ENCODE measurements at regions not wholly inside any gene's neighbourhood (a gene's known extent, or its start where the extent isn't known, plus 50 kb on each side); places are given as distances from the start of the nearest gene placed in this dataset.

DNA sequence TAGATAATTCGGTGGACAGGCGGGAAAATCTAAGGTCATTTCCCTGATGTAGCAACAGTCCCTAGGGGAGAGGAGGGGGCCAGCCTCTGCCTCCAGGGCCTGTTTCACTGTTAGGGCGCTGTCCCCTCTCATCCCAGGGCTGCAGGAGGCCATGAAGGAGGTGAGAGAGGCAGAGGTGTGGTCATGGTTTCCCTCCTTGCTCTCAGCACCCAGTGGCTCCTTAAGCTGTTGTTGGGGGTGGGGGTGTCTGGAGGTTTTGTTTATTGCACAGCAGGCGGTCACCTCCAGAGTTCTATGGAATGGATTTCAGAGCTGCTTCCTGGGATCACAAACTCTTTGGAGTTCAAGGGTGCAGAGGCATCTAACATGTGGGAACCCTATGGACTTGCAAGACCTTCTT is 212.5 kb upstream of the RTL1 start:
- BruUV-seq (replicated peaks) = no TSS peak
- peaks cover 18% of the 10 kb centered on the region; the same call in 1 of the 2 replicates for H3K27me3 ChIP-seq (ENCODE audit: control insufficient read depth, insufficient read depth, low read length)
- no peak overlapping the region for H3K18ac ChIP-seq (ENCODE audit: low read depth, low read length)
- H4K20me1 ChIP-seq (ENCODE audit: insufficient read depth, low read length) = no peaks in the 10 kb centered on the region
- no peak overlapping the region for H3K27ac ChIP-seq (ENCODE audit: insufficient read depth, low read length)
- in situ Hi-C loops (cut with MboI; ENCODE audit: low sequenced_read_pairs) (no loop called here), dilution Hi-C loops (cut with HindIII; ENCODE audit: low sequenced_read_pairs, unreplicated experiment) (no loop called here), intact Hi-C loops (cut with micrococcal nuclease) (no loop called here)
- H4K5ac ChIP-seq (ENCODE audit: low read depth, low read length) = no peak overlapping the region
- H3K9me1 ChIP-seq (ENCODE audit: insufficient read depth, low read length) = no peaks in the 10 kb centered on the region
- DNase-seq = no peak
- no peak overlapping the region for H2BK20ac ChIP-seq (ENCODE audit: low read depth, low read length)
- H2BK15ac ChIP-seq (ENCODE audit: low read depth, low read length) = no peak overlapping the region
- no peak overlapping the region for H3K4ac ChIP-seq (ENCODE audit: low read depth, low read length)
- H4K8ac ChIP-seq (ENCODE audit: low read depth in 2 of 2, low read length in 2 of 2) = no peak overlapping the region
- no peaks in the 10 kb centered on the region for H3K36me3 ChIP-seq (ENCODE audit: control insufficient read depth, insufficient read depth, low read length)
- H2BK120ac ChIP-seq (ENCODE audit: low read depth, low read length) = no peak overlapping the region
- no peak overlapping the region for H3K9ac ChIP-seq (ENCODE audit: low read depth, low read length)
- no peak for TF ChIP-seq FOS (IDR thresholded peaks at IDR 0.05; ENCODE audit: low read depth, low read length)
- TF ChIP-seq, protein P1, sequence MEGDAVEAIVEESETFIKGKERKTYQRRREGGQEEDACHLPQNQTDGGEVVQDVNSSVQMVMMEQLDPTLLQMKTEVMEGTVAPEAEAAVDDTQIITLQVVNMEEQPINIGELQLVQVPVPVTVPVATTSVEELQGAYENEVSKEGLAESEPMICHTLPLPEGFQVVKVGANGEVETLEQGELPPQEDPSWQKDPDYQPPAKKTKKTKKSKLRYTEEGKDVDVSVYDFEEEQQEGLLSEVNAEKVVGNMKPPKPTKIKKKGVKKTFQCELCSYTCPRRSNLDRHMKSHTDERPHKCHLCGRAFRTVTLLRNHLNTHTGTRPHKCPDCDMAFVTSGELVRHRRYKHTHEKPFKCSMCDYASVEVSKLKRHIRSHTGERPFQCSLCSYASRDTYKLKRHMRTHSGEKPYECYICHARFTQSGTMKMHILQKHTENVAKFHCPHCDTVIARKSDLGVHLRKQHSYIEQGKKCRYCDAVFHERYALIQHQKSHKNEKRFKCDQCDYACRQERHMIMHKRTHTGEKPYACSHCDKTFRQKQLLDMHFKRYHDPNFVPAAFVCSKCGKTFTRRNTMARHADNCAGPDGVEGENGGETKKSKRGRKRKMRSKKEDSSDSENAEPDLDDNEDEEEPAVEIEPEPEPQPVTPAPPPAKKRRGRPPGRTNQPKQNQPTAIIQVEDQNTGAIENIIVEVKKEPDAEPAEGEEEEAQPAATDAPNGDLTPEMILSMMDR (conservative IDR thresholded peaks at IDR 0.05; ENCODE audit: low read depth, low read length) = no peak
- no peak for TF ChIP-seq NFE2L2 (IDR thresholded peaks at IDR 0.05; ENCODE audit: low read depth, low read length)
- no peak for TF ChIP-seq USF2 (IDR thresholded peaks at IDR 0.05; ENCODE audit: low read depth, low read length)
- no peak for TF ChIP-seq SMC3 (IDR thresholded peaks at IDR 0.05; ENCODE audit: low read depth, low read length)
- H4K91ac ChIP-seq (ENCODE audit: insufficient read depth, low read depth, low read length) = no peak overlapping the region
- no peak overlapping the region for H2BK5ac ChIP-seq (ENCODE audit: low read depth, low read length, poor library complexity, severe bottlenecking)
- H3K56ac ChIP-seq (ENCODE audit: extremely low read depth, insufficient read depth, low read length) = no peak overlapping the region
- CTCF ChIA-PET = no interaction called here
- no peaks in the 10 kb centered on the region for H3K79me1 ChIP-seq (ENCODE audit: low read depth in 1 of 2, low read length in 2 of 2)
- POLR2A ChIA-PET (ENCODE audit: unreplicated experiment) = no interaction called here
- no peak overlapping the region for H2AFZ ChIP-seq (replicated peaks; ENCODE audit: low read length, poor library complexity)
- H3K14ac ChIP-seq (replicated peaks; ENCODE audit: low read depth, low read length) = no peak overlapping the region
- no peak overlapping the region for H3K4me3 ChIP-seq (ENCODE audit: insufficient read depth, low read depth, low read length)
- H3K23ac ChIP-seq (ENCODE audit: low read depth, low read length) = no peak overlapping the region
- no peak overlapping the region for H3K4me2 ChIP-seq (ENCODE audit: low read depth, low read length)
- no peak overlapping the region for H2AK9ac ChIP-seq (replicated peaks; ENCODE audit: low read depth, low read length, poor library complexity)
- no CpG with 5 or more reads among the region's 4 CpGs for WGBS, 2 experiments (ENCODE audit: extremely low coverage in 2 of 2, insufficient read length in 1 of 2)
- no peaks in the 10 kb centered on the region for H3K9me3 ChIP-seq (ENCODE audit: control insufficient read depth, insufficient read depth, low read length)
- no peak for ATAC-seq (ENCODE audit: low read depth)
- no peak overlapping the region for H2AK5ac ChIP-seq (ENCODE audit: low read depth, low read length)
- H3K4me1 ChIP-seq (ENCODE audit: control insufficient read depth, insufficient read depth, low read length) = no peaks in the 10 kb centered on the region
